ENCODE measurements at regions not wholly inside any gene's neighbourhood (a gene's known extent, or its start where the extent isn't known, plus 50 kb on each side); places are given as distances from the start of the nearest gene placed in this dataset.

GRCh38 chr9:134560206-134560605 is 81.4 kb upstream of the COL5A1 start:
- peaks cover 11% of the 10 kb centered on the region for H3K27me3 ChIP-seq (ENCODE audit: control insufficient read depth, insufficient read depth, low read length)
- no peak overlapping the region for H3K4me2 ChIP-seq (ENCODE audit: extremely low read depth, insufficient read depth, low read length)
- H4K20me1 ChIP-seq (ENCODE audit: control insufficient read depth, extremely low read depth, insufficient read depth, low read length): no peaks in the 10 kb centered on the region
- H3K9ac ChIP-seq (ENCODE audit: insufficient read depth, low read length): no peak overlapping the region
- H2AFZ ChIP-seq (ENCODE audit: low read length): no peak overlapping the region
- DNase-seq (ENCODE audit: low read depth in 2 of 2): no peak
- H3K4me1 ChIP-seq (ENCODE audit: control insufficient read depth, extremely low read depth, insufficient read depth, low read length): peaks cover under 1% of the 10 kb centered on the region
- no peak overlapping the region for H3K27ac ChIP-seq (ENCODE audit: insufficient read depth, low read length)
- H3K4me3 ChIP-seq (replicated peaks in 1 of 4; ENCODE audit: control extremely low read depth in 1 of 4, insufficient read depth in 1 of 4, low read depth in 3 of 4, low read length in 4 of 4): no peak overlapping the region
- TF ChIP-seq CTCF (conservative IDR thresholded peaks at IDR 0.05 in 1 of 2, IDR thresholded peaks at IDR 0.05 in 1 of 2; ENCODE audit: low read depth in 1 of 2, low read length in 2 of 2) (no peak), EZH2 (IDR thresholded peaks at IDR 0.05; ENCODE audit: low read length, missing control alignments) (no peak)
- H3K9me3 ChIP-seq (ENCODE audit: control insufficient read depth, insufficient read depth, low read depth, low read length): no peaks in the 10 kb centered on the region
- no peaks in the 10 kb centered on the region for H3K36me3 ChIP-seq (ENCODE audit: control insufficient read depth, insufficient read depth, low read length)
- no peaks in the 10 kb centered on the region for H3K79me2 ChIP-seq (ENCODE audit: control insufficient read depth, insufficient read depth, low read length)

- no peaks in the 10 kb centered on the region for H3K9me3 ChIP-seq (ENCODE audit: control insufficient read depth, insufficient read depth, low read depth, low read length)
- no peak overlapping the region for H3K4me2 ChIP-seq (ENCODE audit: extremely low read depth, insufficient read depth, low read length)
- DNase-seq (ENCODE audit: low read depth in 2 of 2): no peak
- no peaks in the 10 kb centered on the region for H3K79me2 ChIP-seq (ENCODE audit: control insufficient read depth, insufficient read depth, low read length)
- H3K4me1 ChIP-seq (ENCODE audit: control insufficient read depth, extremely low read depth, insufficient read depth, low read length): no peaks in the 10 kb centered on the region
- no peak overlapping the region for H3K27ac ChIP-seq (ENCODE audit: insufficient read depth, low read length)
- H3K9ac ChIP-seq (ENCODE audit: insufficient read depth, low read length): no peak overlapping the region
- H4K20me1 ChIP-seq (ENCODE audit: control insufficient read depth, extremely low read depth, insufficient read depth, low read length): no peaks in the 10 kb centered on the region
- TF ChIP-seq EZH2 (IDR thresholded peaks at IDR 0.05; ENCODE audit: low read length, missing control alignments): no peak
- H3K27me3 ChIP-seq (ENCODE audit: control insufficient read depth, insufficient read depth, low read length): peaks cover 11% of the 10 kb centered on the region
- no peak overlapping the region for H2AFZ ChIP-seq (ENCODE audit: low read length)
- H3K4me3 ChIP-seq (replicated peaks in 1 of 4; ENCODE audit: control extremely low read depth in 1 of 4, insufficient read depth in 1 of 4, low read depth in 3 of 4, low read length in 4 of 4): no peak overlapping the region
- no peaks in the 10 kb centered on the region for H3K36me3 ChIP-seq (ENCODE audit: control insufficient read depth, insufficient read depth, low read length)
These were observed 80.9 kb upstream of the COL5A1 start for GRCh38 chr9:134560654-134561053.

- Histone ChIP-seq H3K27me3 (ENCODE audit: control insufficient read depth, insufficient read depth, low read length) (peaks cover 11% of the 10 kb centered on the region), H2AFZ (ENCODE audit: low read length) (no peak overlapping the region), H3K36me3 (ENCODE audit: control insufficient read depth, insufficient read depth, low read length) (no peaks in the 10 kb centered on the region), H3K4me2 (ENCODE audit: extremely low read depth, insufficient read depth, low read length) (no peak overlapping the region), H3K9me3 (ENCODE audit: control insufficient read depth, insufficient read depth, low read depth, low read length) (no peaks in the 10 kb centered on the region), H3K4me3 (replicated peaks in 1 of 4; ENCODE audit: control extremely low read depth in 1 of 4, insufficient read depth in 1 of 4, low read depth in 3 of 4, low read length in 4 of 4) (no peak overlapping the region), H3K79me2 (ENCODE audit: control insufficient read depth, insufficient read depth, low read length) (no peaks in the 10 kb centered on the region), H3K27ac (ENCODE audit: insufficient read depth, low read length) (no peak overlapping the region), H4K20me1 (ENCODE audit: control insufficient read depth, extremely low read depth, insufficient read depth, low read length) (no peaks in the 10 kb centered on the region), H3K9ac (ENCODE audit: insufficient read depth, low read length) (no peak overlapping the region), H3K4me1 (ENCODE audit: control insufficient read depth, extremely low read depth, insufficient read depth, low read length) (no peaks in the 10 kb centered on the region)
- DNase-seq (ENCODE audit: low read depth in 2 of 2): no peak
- TF ChIP-seq EZH2 (IDR thresholded peaks at IDR 0.05; ENCODE audit: low read length, missing control alignments) (no peak), CTCF (conservative IDR thresholded peaks at IDR 0.05 in 1 of 2, IDR thresholded peaks at IDR 0.05 in 1 of 2; ENCODE audit: low read depth in 1 of 2, low read length in 2 of 2) (no peak)
These were observed 80.0 kb upstream of the COL5A1 start for GRCh38 chr9:134561427-134562145.
